LHCN-M2 (cell line): ENCODE measurements at regions not wholly inside any gene's neighbourhood (a gene's known extent, or its start where the extent isn't known, plus 50 kb on each side); places are given as distances from the start of the nearest gene placed in this dataset.
"Not testable (repeated sequence)": the region's sequence is repeated elsewhere in the genome, so short reads cannot be mapped to it uniquely, and the experiment has no call there.

Experiments used
- DNase-seq: peaks from one replicate; pipeline ENCODE4 v3.0.0-alpha.2; 2012; ENCODE audit warnings: low read depth

GRCh38 chr5:85545129-85545528 is 1072.6 kb upstream of the COX7C start:
- DNase-seq, result no peak

- no peak for DNase-seq
Observed at GRCh38 chr5:85549229-85549628, 1068.5 kb upstream of the COX7C start.

- no peak for DNase-seq
Observed at GRCh38 chr5:85549836-85550599, 1067.7 kb upstream of the COX7C start.

- DNase-seq, result no peak
Observed at GRCh38 chr5:85556464-85556863, 1061.3 kb upstream of the COX7C start.

- no peak for DNase-seq
Observed at GRCh38 chr5:85576666-85577065, 1041.1 kb upstream of the COX7C start.

- DNase-seq, result not testable (repeated sequence)
Observed at GRCh38 chr5:85587806-85588205, 1029.9 kb upstream of the COX7C start.

- DNase-seq, result not testable (repeated sequence)
Observed at GRCh38 chr5:85588268-85588667, 1029.5 kb upstream of the COX7C start.

GRCh38 chr5:85590764-85591163 is 1027.0 kb upstream of the COX7C start:
- no peak for DNase-seq

GRCh38 chr5:85591311-85591710 is 1026.4 kb upstream of the COX7C start:
- no peak for DNase-seq

GRCh38 chr5:85602843-85603242 is 1014.9 kb upstream of the COX7C start:
- DNase-seq, result no peak

GRCh38 chr5:85604378-85604777 is 1013.4 kb upstream of the COX7C start:
- DNase-seq, result no peak

- no peak for DNase-seq
Observed at GRCh38 chr5:85604786-85605185, 1013.0 kb upstream of the COX7C start.

- no peak for DNase-seq
Observed at GRCh38 chr5:85605381-85605780, 1012.4 kb upstream of the COX7C start.

- no peak for DNase-seq
Observed at GRCh38 chr5:85614489-85614888, 1003.3 kb upstream of the COX7C start.

- DNase-seq, result no peak
Observed at GRCh38 chr5:85621668-85622067, 996.1 kb upstream of the COX7C start.

- DNase-seq, result no peak
Observed at GRCh38 chr5:85628153-85628552, 989.6 kb upstream of the COX7C start.

GRCh38 chr5:85638495-85639125 is 979.1 kb upstream of the COX7C start:
- DNase-seq, result not testable (repeated sequence)

GRCh38 chr5:85646036-85646435 is 971.7 kb upstream of the COX7C start:
- DNase-seq, result no peak

GRCh38 chr5:85646641-85647040 is 971.1 kb upstream of the COX7C start:
- no peak for DNase-seq

- DNase-seq, result no peak
Observed at GRCh38 chr5:85647349-85648127, 970.2 kb upstream of the COX7C start.

- DNase-seq, result no peak
Observed at GRCh38 chr5:85648495-85648894, 969.2 kb upstream of the COX7C start.

GRCh38 chr5:85651731-85652130 is 966.0 kb upstream of the COX7C start:
- DNase-seq, result no peak

- DNase-seq, result not testable (repeated sequence)
Observed at GRCh38 chr5:85654144-85654543, 963.6 kb upstream of the COX7C start.
